HUES48 (cell line): ENCODE measurements at regions not wholly inside any gene's neighbourhood (a gene's known extent, or its start where the extent isn't known, plus 50 kb on each side); places are given as distances from the start of the nearest gene placed in this dataset.
A peak's percentile ranks its signal among the peaks of the same experiment; 100 is the strongest.

ENCODE experiments used
- H3K27ac ChIP-seq: one replicate; pipeline ENCODE4 v1.7.0; 2013; ENCODE audit warnings: low read depth, low read length, inconsistent platforms
- H3K27me3 ChIP-seq: 2 replicates; pipeline ENCODE4 v1.6.1; 2013; ENCODE audit warnings: mild to moderate bottlenecking, low read length; ENCODE audit not compliant: control insufficient read depth, insufficient read depth
- H3K36me3 ChIP-seq: 2 replicates; pipeline ENCODE4 v1.6.1; 2013; ENCODE audit warnings: low read length; ENCODE audit not compliant: control insufficient read depth, insufficient read depth
- H3K4me1 ChIP-seq: 2 replicates; pipeline ENCODE4 v1.6.1; 2013; ENCODE audit warnings: mild to moderate bottlenecking, low read length; ENCODE audit not compliant: control insufficient read depth, insufficient read depth
- H3K4me3 ChIP-seq: 2 replicates; pipeline ENCODE4 v1.5.1; 2013; ENCODE audit warnings: mild to moderate bottlenecking, low read depth, low read length
- H3K9ac ChIP-seq: 2 replicates; pipeline ENCODE4 v1.6.1; 2013; ENCODE audit warnings: mild to moderate bottlenecking, low read depth, low read length, moderate library complexity
- H3K9me3 ChIP-seq: 2 replicates; pipeline ENCODE4 v1.6.1; 2013; ENCODE audit warnings: low read length; ENCODE audit not compliant: control insufficient read depth, insufficient read depth

- no peak overlapping the region for H3K27ac ChIP-seq
- H3K9ac ChIP-seq = no peak overlapping the region
- H3K36me3 ChIP-seq = no peaks in the 10 kb centered on the region
- peaks cover 20% of the 10 kb centered on the region for H3K4me1 ChIP-seq
- no peak overlapping the region for H3K4me3 ChIP-seq
- H3K9me3 ChIP-seq = no peaks in the 10 kb centered on the region
- peaks cover 9% of the 10 kb centered on the region; the same call in 1 of the 2 replicates for H3K27me3 ChIP-seq
These were observed 274.3 kb downstream of the RPL10L start for GRCh38 chr14:46377305-46377704.

GRCh38 chr14:46369391-46369790 is 282.2 kb downstream of the RPL10L start:
- peaks cover 4% of the 10 kb centered on the region; the same call in 1 of the 2 replicates for H3K27me3 ChIP-seq
- H3K36me3 ChIP-seq = no peaks in the 10 kb centered on the region
- no peak overlapping the region for H3K4me3 ChIP-seq

GRCh38 chr14:46368275-46368674 is 283.3 kb downstream of the RPL10L start:
- Histone ChIP-seq H3K9me3 (no peaks in the 10 kb centered on the region), H3K27ac (no peak overlapping the region), H3K36me3 (no peaks in the 10 kb centered on the region), H3K4me1 (no peaks in the 10 kb centered on the region), H3K4me3 (no peak overlapping the region), H3K27me3 (no peaks in the 10 kb centered on the region), H3K9ac (no peak overlapping the region)

More at GRCh38 chr14:46369391-46369790, 282.2 kb downstream of the RPL10L start:
- no peak overlapping the region for H3K9ac ChIP-seq
- no peaks in the 10 kb centered on the region for H3K4me1 ChIP-seq
- H3K27ac ChIP-seq = no peak overlapping the region
- H3K9me3 ChIP-seq = no peaks in the 10 kb centered on the region

GRCh38 chr14:46352844-46353243 is 298.7 kb downstream of the RPL10L start:
- H3K4me3 ChIP-seq = no peak overlapping the region
- H3K4me1 ChIP-seq = no peaks in the 10 kb centered on the region
- H3K9ac ChIP-seq = no peak overlapping the region
- H3K36me3 ChIP-seq = no peaks in the 10 kb centered on the region
- no peaks in the 10 kb centered on the region for H3K27me3 ChIP-seq
- H3K27ac ChIP-seq = no peak overlapping the region
- H3K9me3 ChIP-seq = no peaks in the 10 kb centered on the region

- H3K4me3 ChIP-seq = no peak overlapping the region
- no peaks in the 10 kb centered on the region for H3K9me3 ChIP-seq
- no peaks in the 10 kb centered on the region for H3K36me3 ChIP-seq
- H3K27me3 ChIP-seq = no peaks in the 10 kb centered on the region
- no peaks in the 10 kb centered on the region for H3K4me1 ChIP-seq
- no peak overlapping the region for H3K27ac ChIP-seq
- no peak overlapping the region for H3K9ac ChIP-seq
These were observed 307.1 kb downstream of the RPL10L start for GRCh38 chr14:46344327-46344937.

GRCh38 chr14:46325777-46326176 is 325.8 kb downstream of the RPL10L start:
- Histone ChIP-seq H3K4me1 (peaks cover 19% of the 10 kb centered on the region), H3K4me3 (no peak overlapping the region), H3K9me3 (no peaks in the 10 kb centered on the region), H3K9ac (no peak overlapping the region), H3K27ac (no peak overlapping the region), H3K36me3 (no peaks in the 10 kb centered on the region), H3K27me3 (peaks cover 33% of the 10 kb centered on the region)

GRCh38 chr14:46325157-46325556 is 326.4 kb downstream of the RPL10L start:
- H3K9ac ChIP-seq = no peak overlapping the region
- H3K4me3 ChIP-seq = no peak overlapping the region
- H3K36me3 ChIP-seq = no peaks in the 10 kb centered on the region
- peaks cover 19% of the 10 kb centered on the region for H3K4me1 ChIP-seq
- no peak overlapping the region for H3K27ac ChIP-seq
- no peaks in the 10 kb centered on the region for H3K9me3 ChIP-seq
- H3K27me3 ChIP-seq = peaks cover 40% of the 10 kb centered on the region

- Histone ChIP-seq H3K27me3 (peaks cover 53% of the 10 kb centered on the region), H3K4me1 (peaks cover 19% of the 10 kb centered on the region), H3K36me3 (no peaks in the 10 kb centered on the region), H3K4me3 (no peak overlapping the region), H3K9me3 (no peaks in the 10 kb centered on the region), H3K9ac (no peak overlapping the region), H3K27ac (no peak overlapping the region)
These were observed 328.2 kb downstream of the RPL10L start for GRCh38 chr14:46323404-46323762.

- H3K36me3 ChIP-seq = no peaks in the 10 kb centered on the region
- no peak overlapping the region for H3K9ac ChIP-seq
- H3K27me3 ChIP-seq = peaks cover 53% of the 10 kb centered on the region
- no peaks in the 10 kb centered on the region for H3K9me3 ChIP-seq
- H3K4me3 ChIP-seq = no peak overlapping the region
- no peak overlapping the region for H3K27ac ChIP-seq
- peaks cover 19% of the 10 kb centered on the region for H3K4me1 ChIP-seq
These were observed 328.7 kb downstream of the RPL10L start for GRCh38 chr14:46322730-46323403.

- Histone ChIP-seq H3K36me3 (no peaks in the 10 kb centered on the region), H3K4me1 (peaks cover 19% of the 10 kb centered on the region), H3K4me3 (peak overlapping the region; percentile 20; the same call in 1 of the 2 replicates), H3K27me3 (peaks cover 53% of the 10 kb centered on the region), H3K9me3 (no peaks in the 10 kb centered on the region), H3K9ac (no peak overlapping the region), H3K27ac (peak overlapping the region; percentile 6)
These were observed 329.5 kb downstream of the RPL10L start for GRCh38 chr14:46322076-46322475.

- H3K9me3 ChIP-seq = no peaks in the 10 kb centered on the region
- H3K4me1 ChIP-seq = no peaks in the 10 kb centered on the region; the same call in 1 of the 2 replicates
- no peak overlapping the region for H3K9ac ChIP-seq
- no peaks in the 10 kb centered on the region for H3K27me3 ChIP-seq
- no peak overlapping the region for H3K4me3 ChIP-seq
- no peaks in the 10 kb centered on the region for H3K36me3 ChIP-seq
- no peak overlapping the region for H3K27ac ChIP-seq
These were observed 345.3 kb downstream of the RPL10L start for GRCh38 chr14:46306267-46306666.
